ENCODE measurements at regions not wholly inside any gene's neighbourhood (a gene's known extent, or its start where the extent isn't known, plus 50 kb on each side); places are given as distances from the start of the nearest gene placed in this dataset.
"Not testable (repeated sequence)": the region's sequence is repeated elsewhere in the genome, so short reads cannot be mapped to it uniquely, and the experiment has no call there.

- H3K36me3 ChIP-seq: no peaks in the 10 kb centered on the region
- DNase-seq (no peak), ATAC-seq (no peak)
- intact Hi-C loops (cut with DNase I; ENCODE audit: low total_unique reads): no loop called here
- peaks cover 0 to 11% of the 10 kb centered on the region in 2 donors for H3K4me1 ChIP-seq
- H3K4me3 ChIP-seq: no peak overlapping the region
- H3K27ac ChIP-seq: no peak overlapping the region
- in situ Hi-C loops (cut with MboI; ENCODE audit: low sequenced_read_pairs in 4 of 4): no loop called here
- TF ChIP-seq POLR2A (IDR thresholded peaks at IDR 0.05): no peak
- TF ChIP-seq, protein P1, sequence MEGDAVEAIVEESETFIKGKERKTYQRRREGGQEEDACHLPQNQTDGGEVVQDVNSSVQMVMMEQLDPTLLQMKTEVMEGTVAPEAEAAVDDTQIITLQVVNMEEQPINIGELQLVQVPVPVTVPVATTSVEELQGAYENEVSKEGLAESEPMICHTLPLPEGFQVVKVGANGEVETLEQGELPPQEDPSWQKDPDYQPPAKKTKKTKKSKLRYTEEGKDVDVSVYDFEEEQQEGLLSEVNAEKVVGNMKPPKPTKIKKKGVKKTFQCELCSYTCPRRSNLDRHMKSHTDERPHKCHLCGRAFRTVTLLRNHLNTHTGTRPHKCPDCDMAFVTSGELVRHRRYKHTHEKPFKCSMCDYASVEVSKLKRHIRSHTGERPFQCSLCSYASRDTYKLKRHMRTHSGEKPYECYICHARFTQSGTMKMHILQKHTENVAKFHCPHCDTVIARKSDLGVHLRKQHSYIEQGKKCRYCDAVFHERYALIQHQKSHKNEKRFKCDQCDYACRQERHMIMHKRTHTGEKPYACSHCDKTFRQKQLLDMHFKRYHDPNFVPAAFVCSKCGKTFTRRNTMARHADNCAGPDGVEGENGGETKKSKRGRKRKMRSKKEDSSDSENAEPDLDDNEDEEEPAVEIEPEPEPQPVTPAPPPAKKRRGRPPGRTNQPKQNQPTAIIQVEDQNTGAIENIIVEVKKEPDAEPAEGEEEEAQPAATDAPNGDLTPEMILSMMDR (IDR thresholded peaks at IDR 0.05 in 4 of 5, conservative IDR thresholded peaks at IDR 0.05 in 1 of 5): no peak
- H3K27me3 ChIP-seq: no peaks in the 10 kb centered on the region
- H3K9me3 ChIP-seq: no peaks in the 10 kb centered on the region
Measured at GRCh38 chr1:114249691-114250090, 96.0 kb upstream of the SYT6 start.

DNA sequence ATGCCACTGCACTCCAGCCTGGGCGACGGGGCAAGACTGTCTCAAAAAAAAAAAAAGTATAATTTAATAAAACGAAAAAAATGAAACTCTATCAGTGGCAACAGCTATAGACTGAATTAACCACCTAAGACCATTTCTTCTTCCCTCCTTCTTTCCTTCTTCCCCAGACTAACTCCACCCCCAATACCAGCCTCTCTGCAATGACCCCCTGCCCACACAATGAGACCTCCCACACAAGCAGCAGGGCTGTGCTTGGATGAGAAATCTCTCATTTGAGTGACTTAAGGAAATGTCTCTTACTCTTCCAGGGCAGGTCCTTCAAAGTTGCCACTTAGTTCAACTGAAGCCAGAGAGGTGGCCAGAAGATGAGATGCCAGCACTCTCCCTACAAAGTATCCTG lies 94.5 kb upstream of the SYT6 start:
- in situ Hi-C loops (cut with MboI; ENCODE audit: low sequenced_read_pairs in 4 of 4) (no loop called here), intact Hi-C loops (cut with DNase I; ENCODE audit: low total_unique reads) (no loop called here)
- H3K4me1 ChIP-seq: peaks cover 0 to 11% of the 10 kb centered on the region in 2 donors
- DNase-seq: no peak
- no peak overlapping the region for H3K27ac ChIP-seq
- no peaks in the 10 kb centered on the region for H3K27me3 ChIP-seq
- ATAC-seq: no peak
- no peaks in the 10 kb centered on the region for H3K9me3 ChIP-seq
- no peaks in the 10 kb centered on the region for H3K36me3 ChIP-seq
- no peak overlapping the region for H3K4me3 ChIP-seq
- TF ChIP-seq POLR2A (IDR thresholded peaks at IDR 0.05): no peak
- TF ChIP-seq, protein P1 (IDR thresholded peaks at IDR 0.05 in 4 of 5, conservative IDR thresholded peaks at IDR 0.05 in 1 of 5): no peak

GRCh38 chr1:114242531-114243210 lies 89.0 kb upstream of the SYT6 start:
- in situ Hi-C loops (cut with MboI; ENCODE audit: low sequenced_read_pairs in 4 of 4); H3K27ac ChIP-seq; DNase-seq; H3K4me3 ChIP-seq; H3K36me3 ChIP-seq; ATAC-seq; intact Hi-C loops (cut with DNase I; ENCODE audit: low total_unique reads); H3K4me1 ChIP-seq; H3K27me3 ChIP-seq; H3K9me3 ChIP-seq: not testable (repeated sequence)

- H3K27me3 ChIP-seq: no peaks in the 10 kb centered on the region
- H3K27ac ChIP-seq: no peak overlapping the region
- in situ Hi-C loops (cut with MboI; ENCODE audit: low sequenced_read_pairs in 4 of 4) (no loop called here), intact Hi-C loops (cut with DNase I; ENCODE audit: low total_unique reads) (no loop called here)
- H3K9me3 ChIP-seq: no peaks in the 10 kb centered on the region
- no peak overlapping the region for H3K4me3 ChIP-seq
- no peak for TF ChIP-seq POLR2A (IDR thresholded peaks at IDR 0.05)
- TF ChIP-seq, protein P1 (IDR thresholded peaks at IDR 0.05 in 4 of 5, conservative IDR thresholded peaks at IDR 0.05 in 1 of 5): no peak
- peaks cover 11 to 21% of the 10 kb centered on the region in 2 donors for H3K4me1 ChIP-seq
- no peak for ATAC-seq
- no peak for DNase-seq
- no peaks in the 10 kb centered on the region for H3K36me3 ChIP-seq
Measured at GRCh38 chr1:114238053-114238452, 84.4 kb upstream of the SYT6 start.

DNA sequence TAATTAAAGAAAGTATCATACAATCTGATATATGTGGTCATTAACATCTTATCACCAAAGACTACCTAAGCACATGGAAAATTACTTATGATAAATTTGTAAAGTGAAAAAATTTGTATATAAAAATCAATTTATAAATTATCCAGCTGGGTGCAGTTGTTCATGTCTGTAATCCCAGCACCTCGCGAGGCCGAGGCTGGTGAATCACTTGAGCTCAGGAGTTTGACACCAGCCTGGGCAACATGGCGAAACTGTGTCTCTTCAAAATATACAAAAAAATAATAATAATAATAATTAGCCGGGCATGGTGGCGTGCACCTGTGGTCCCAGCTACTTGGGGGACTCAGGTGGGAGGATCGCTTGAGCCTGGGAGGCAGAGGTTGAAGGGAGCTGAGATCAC lies 82.8 kb upstream of the SYT6 start:
- Histone ChIP-seq H3K4me1 (peaks cover 11 to 21% of the 10 kb centered on the region in 2 donors), H3K36me3 (no peaks in the 10 kb centered on the region), H3K27ac (peak overlapping the region; percentile 42 to 80 (median 62)), H3K4me3 (no peak overlapping the region), H3K27me3 (no peaks in the 10 kb centered on the region), H3K9me3 (no peaks in the 10 kb centered on the region)
- TF ChIP-seq POLR2A (IDR thresholded peaks at IDR 0.05): no peak
- TF ChIP-seq, protein P1 (IDR thresholded peaks at IDR 0.05 in 4 of 5, conservative IDR thresholded peaks at IDR 0.05 in 1 of 5): no peak
- DNase-seq (peak in 1 of 2 donors; percentile 42), ATAC-seq (peak in 1 of 2 donors; percentile 51)
- intact Hi-C loops (cut with DNase I; ENCODE audit: low total_unique reads): no loop called here
- in situ Hi-C loops (cut with MboI; ENCODE audit: low sequenced_read_pairs in 4 of 4): no loop called here
